PC-3 (cell line): ENCODE measurements at regions not wholly inside any gene's neighbourhood (a gene's known extent, or its start where the extent isn't known, plus 50 kb on each side); places are given as distances from the start of the nearest gene placed in this dataset.

ENCODE experiments used
- ATAC-seq: fragments of 200-7000 bp; cut with Tn5 transposase; 2 replicates; pipeline ENCODE4 v1.9.1; 2020; ENCODE audit warnings: mild to moderate bottlenecking, moderate library complexity
- BruUV-seq: library from RNA; stranded (reverse); fragments of 400-500 nt; replicated peaks from 2 replicates; lab custom pipeline; 2021; lab: Mats Ljungman, UMichigan
- CTCF ChIA-PET: fragments of 300-600 bp; sonication (Branson Sonifier 250); formaldehyde crosslinking; loops from one replicate; lab custom pipeline; 2022; ENCODE audit warnings: antibody characterized with exemption; lab: Charles Lee
- POLR2A ChIA-PET: fragments of 300-600 bp; sonication (Branson Sonifier 250); formaldehyde crosslinking; loops from one replicate; lab custom pipeline; 2022; ENCODE audit warnings: antibody characterized with exemption; ENCODE audit not compliant: unreplicated experiment; lab: Charles Lee
- DNase-seq: peaks from one replicate; pipeline ENCODE4 v3.0.0-alpha.2; 2015
- H2AFZ ChIP-seq: fragments of 300-600 bp; sonication (generic); 2 replicates; pipeline ENCODE4 v1.6.0; 2016; ENCODE audit warnings: antibody characterized with exemption, low read length
- H3F3A ChIP-seq: fragments of 300-600 bp; sonication (generic); one replicate; pipeline ENCODE4 v1.6.0; 2017; ENCODE audit warnings: antibody characterized with exemption, low read length, control low read depth, mild to moderate bottlenecking; ENCODE audit not compliant: unreplicated experiment
- H3K27ac ChIP-seq: fragments of 300-600 bp; sonication (generic); 2 replicates; pipeline ENCODE4 v1.5.1; 2016; ENCODE audit warnings: mild to moderate bottlenecking, low read length
- H3K27me3 ChIP-seq: fragments of 300-600 bp; sonication (generic); 2 replicates; pipeline ENCODE4 v1.6.1; 2016; ENCODE audit warnings: low read length, mixed read lengths
- H3K36me3 ChIP-seq: fragments of 300-600 bp; sonication (generic); 2 replicates; pipeline ENCODE4 v1.6.1; 2016; ENCODE audit warnings: low read depth, mixed run types, low read length, mixed read lengths
- H3K4me1 ChIP-seq: fragments of 300-600 bp; sonication (generic); 2 replicates; pipeline ENCODE4 v1.5.1; 2016; ENCODE audit warnings: low read length; ENCODE audit not compliant: insufficient read depth
- H3K4me2 ChIP-seq: fragments of 300-600 bp; sonication (generic); 2 replicates; pipeline ENCODE4 v1.6.0; 2016; ENCODE audit warnings: low read length
- H3K4me3 ChIP-seq: fragments of 300-600 bp; sonication (generic); 2 replicates; pipeline ENCODE4 v1.5.1; 2016; ENCODE audit warnings: mild to moderate bottlenecking, low read length, mixed read lengths
- H3K79me2 ChIP-seq: fragments of 300-600 bp; sonication (generic); 2 replicates; pipeline ENCODE4 v1.6.1; 2017; ENCODE audit warnings: low read length, mixed read lengths
- H3K9ac ChIP-seq: fragments of 300-600 bp; sonication (generic); 2 replicates; pipeline ENCODE4 v1.6.0; 2016; ENCODE audit warnings: mild to moderate bottlenecking, low read length
- H3K9me2 ChIP-seq: fragments of 300-600 bp; sonication (generic); replicated peaks from 2 replicates; pipeline ENCODE4 v1.6.1; 2016; ENCODE audit warnings: mixed run types, low read length, mixed read lengths
- H3K9me3 ChIP-seq: fragments of 300-600 bp; sonication (generic); 2 replicates; pipeline ENCODE4 v1.6.1; 2016; ENCODE audit warnings: low read length, mixed read lengths
- H4K20me1 ChIP-seq: fragments of 300-600 bp; sonication (generic); 2 replicates; pipeline ENCODE4 v1.6.1; 2016; ENCODE audit warnings: low read length, mixed read lengths
- CTCF ChIP-seq: fragments of 300-600 bp; sonication (generic); conservative IDR thresholded peaks from 2 replicates; pipeline ENCODE4 v1.5.1; 2017; ENCODE audit warnings: antibody characterized with exemption, low read depth, mild to moderate bottlenecking, low read length
- EZH2 ChIP-seq: fragments of 300-600 bp; sonication (generic); IDR thresholded peaks from one replicate; pipeline ENCODE4 v1.6.1; 2017; ENCODE audit warnings: antibody characterized with exemption, mild to moderate bottlenecking, low read length; ENCODE audit not compliant: unreplicated experiment
- EZH2phosphoT487 ChIP-seq: fragments of 300-600 bp; sonication (generic); IDR thresholded peaks from 2 replicates; pipeline ENCODE4 v1.6.1; 2018; ENCODE audit warnings: mild to moderate bottlenecking, antibody characterized with exemption, low read length, borderline replicate concordance
- intact Hi-C: fragments of 100-400 bp; cut with micrococcal nuclease; formaldehyde crosslinking; loops from 2 replicates; pipeline ENCODE4 v1.9.0; 2023

GRCh38 chr19:30277941-30278881, 94.0 kb upstream of the ZNF536 start:
- no peak overlapping the region for H3K4me3 ChIP-seq
- H3K79me2 ChIP-seq: no peaks in the 10 kb centered on the region
- intact Hi-C loops: no loop called here
- H3K36me3 ChIP-seq: no peaks in the 10 kb centered on the region
- ChIA-PET POLR2A (no interaction called here), CTCF (no interaction called here)
- H3K9me2 ChIP-seq: no peaks in the 10 kb centered on the region
- no peak for DNase-seq
- H4K20me1 ChIP-seq: no peaks in the 10 kb centered on the region
- no peaks in the 10 kb centered on the region for H3K9me3 ChIP-seq
- 0 out of 2 replicates have a peak, but pooled peaks cover 9% of the 10 kb centered on the region for H3K27me3 ChIP-seq
- no peak overlapping the region for H3K4me2 ChIP-seq
- no peak overlapping the region for H3K27ac ChIP-seq
- no peak overlapping the region for H3K9ac ChIP-seq
- no peaks in the 10 kb centered on the region for H3K4me1 ChIP-seq
- no peak overlapping the region for H2AFZ ChIP-seq
- H3F3A ChIP-seq: no peaks in the 10 kb centered on the region
- no peak for TF ChIP-seq EZH2
- no peak for TF ChIP-seq CTCF
- TF ChIP-seq EZH2phosphoT487: no peak
- BruUV-seq: no TSS peak
- no peak for ATAC-seq

GRCh38 chr19:30278882-30279254, 93.3 kb upstream of the ZNF536 start:
- no peaks in the 10 kb centered on the region for H3K9me3 ChIP-seq
- no peak overlapping the region for H2AFZ ChIP-seq
- DNase-seq (no peak), ATAC-seq (no peak)
- H3K9ac ChIP-seq: no peak overlapping the region
- CTCF ChIA-PET: no interaction called here
- no peak overlapping the region for H3K4me3 ChIP-seq
- no TSS peak for BruUV-seq
- intact Hi-C loops: no loop called here
- no peaks in the 10 kb centered on the region for H3K36me3 ChIP-seq
- no peaks in the 10 kb centered on the region for H4K20me1 ChIP-seq
- 0 out of 2 replicates have a peak, but pooled peaks cover 9% of the 10 kb centered on the region for H3K27me3 ChIP-seq
- H3K4me2 ChIP-seq: no peak overlapping the region
- H3K4me1 ChIP-seq: no peaks in the 10 kb centered on the region
- POLR2A ChIA-PET: no interaction called here
- no peak for TF ChIP-seq EZH2phosphoT487
- TF ChIP-seq CTCF: no peak
- TF ChIP-seq EZH2: no peak
- H3F3A ChIP-seq: no peaks in the 10 kb centered on the region
- H3K9me2 ChIP-seq: no peaks in the 10 kb centered on the region
- no peak overlapping the region for H3K27ac ChIP-seq
- no peaks in the 10 kb centered on the region for H3K79me2 ChIP-seq

GRCh38 chr19:30280018-30280417, 92.2 kb upstream of the ZNF536 start:
- H3K9me3 ChIP-seq: no peaks in the 10 kb centered on the region
- no peaks in the 10 kb centered on the region for H3K79me2 ChIP-seq
- H3F3A ChIP-seq: no peaks in the 10 kb centered on the region
- intact Hi-C loops: no loop called here
- H3K4me3 ChIP-seq: no peak overlapping the region
- no peak overlapping the region for H3K4me2 ChIP-seq
- no peak overlapping the region for H3K9ac ChIP-seq
- DNase-seq: no peak
- CTCF ChIA-PET: no interaction called here
- H3K27me3 ChIP-seq: 0 out of 2 replicates have a peak, but pooled peaks cover 9% of the 10 kb centered on the region
- no peaks in the 10 kb centered on the region for H4K20me1 ChIP-seq
- H3K4me1 ChIP-seq: no peaks in the 10 kb centered on the region
- no peaks in the 10 kb centered on the region for H3K9me2 ChIP-seq
- no peaks in the 10 kb centered on the region for H3K36me3 ChIP-seq
- ATAC-seq: no peak
- POLR2A ChIA-PET: no interaction called here
- BruUV-seq: no TSS peak
- H3K27ac ChIP-seq: no peak overlapping the region
- H2AFZ ChIP-seq: no peak overlapping the region
- TF ChIP-seq CTCF (no peak), EZH2phosphoT487 (no peak), EZH2 (no peak)
